ENCODE measurements at regions not wholly inside any gene's neighbourhood (a gene's known extent, or its start where the extent isn't known, plus 50 kb on each side); places are given as distances from the start of the nearest gene placed in this dataset.
"Not testable (repeated sequence)": the region's sequence is repeated elsewhere in the genome, so short reads cannot be mapped to it uniquely, and the experiment has no call there.

GRCh38 chr1:47491341-47491753 is 53.5 kb downstream of the FOXD2 start:
- Mint-ChIP-seq H3K36me3 (no peaks in the 10 kb centered on the region), H3K4me3 (no peak overlapping the region), H3K9me3 (no peaks in the 10 kb centered on the region), H3K27ac (no peak overlapping the region), H3K4me1 (no peaks in the 10 kb centered on the region), H3K27me3 (peaks cover 10% of the 10 kb centered on the region)
- DNase-seq = no peak

- H3K36me3 Mint-ChIP-seq = no peaks in the 10 kb centered on the region
- no peaks in the 10 kb centered on the region for H3K4me1 Mint-ChIP-seq
- H3K9me3 Mint-ChIP-seq = no peaks in the 10 kb centered on the region
- no peak overlapping the region for H3K27ac Mint-ChIP-seq
- peaks cover 27% of the 10 kb centered on the region for H3K27me3 Mint-ChIP-seq
- H3K4me3 Mint-ChIP-seq = no peak overlapping the region
- no peak for DNase-seq
These were observed 57.4 kb downstream of the FOXD2 start for GRCh38 chr1:47495176-47495713.

- no peak for DNase-seq
- Mint-ChIP-seq H3K4me1 (no peaks in the 10 kb centered on the region), H3K9me3 (no peaks in the 10 kb centered on the region), H3K4me3 (no peak overlapping the region), H3K27ac (no peak overlapping the region), H3K27me3 (peaks cover 49% of the 10 kb centered on the region), H3K36me3 (no peaks in the 10 kb centered on the region)
These were observed 60.7 kb downstream of the FOXD2 start for GRCh38 chr1:47498551-47498950.

GRCh38 chr1:47501069-47501468 is 63.2 kb downstream of the FOXD2 start:
- Mint-ChIP-seq H3K27ac (no peak overlapping the region), H3K4me3 (no peak overlapping the region), H3K9me3 (no peaks in the 10 kb centered on the region), H3K27me3 (peaks cover 70% of the 10 kb centered on the region), H3K4me1 (no peaks in the 10 kb centered on the region), H3K36me3 (no peaks in the 10 kb centered on the region)
- DNase-seq = no peak

GRCh38 chr1:47502746-47503370 is 65.0 kb downstream of the FOXD2 start:
- Mint-ChIP-seq H3K9me3 (no peaks in the 10 kb centered on the region), H3K36me3 (no peaks in the 10 kb centered on the region), H3K27ac (no peak overlapping the region), H3K27me3 (peaks cover 74% of the 10 kb centered on the region), H3K4me1 (no peaks in the 10 kb centered on the region), H3K4me3 (no peak overlapping the region)
- no peak for DNase-seq

DNA sequence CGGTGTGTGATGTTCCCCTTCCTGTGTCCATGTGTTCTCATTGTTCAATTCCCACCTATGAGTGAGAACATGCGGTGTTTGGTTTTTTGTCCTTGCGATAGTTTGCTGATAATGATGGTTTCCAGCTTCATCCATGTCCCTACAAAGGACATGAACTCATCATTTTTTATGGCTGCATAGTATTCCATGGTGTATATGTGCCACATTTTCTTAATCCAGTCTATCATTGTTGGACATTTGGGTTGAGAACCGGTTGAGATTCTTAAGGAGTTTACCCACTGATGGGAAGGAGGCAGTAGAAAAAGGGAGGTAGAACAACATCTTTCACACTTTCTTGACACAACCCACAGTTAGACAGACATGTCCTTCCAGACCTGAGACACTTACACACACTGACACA is 67.0 kb downstream of the FOXD2 start:
- not testable (repeated sequence) for H3K4me1 Mint-ChIP-seq, H3K27ac Mint-ChIP-seq, DNase-seq, H3K4me3 Mint-ChIP-seq, H3K9me3 Mint-ChIP-seq, H3K36me3 Mint-ChIP-seq
- H3K27me3 Mint-ChIP-seq = peaks cover 77% of the 10 kb centered on the region

DNA sequence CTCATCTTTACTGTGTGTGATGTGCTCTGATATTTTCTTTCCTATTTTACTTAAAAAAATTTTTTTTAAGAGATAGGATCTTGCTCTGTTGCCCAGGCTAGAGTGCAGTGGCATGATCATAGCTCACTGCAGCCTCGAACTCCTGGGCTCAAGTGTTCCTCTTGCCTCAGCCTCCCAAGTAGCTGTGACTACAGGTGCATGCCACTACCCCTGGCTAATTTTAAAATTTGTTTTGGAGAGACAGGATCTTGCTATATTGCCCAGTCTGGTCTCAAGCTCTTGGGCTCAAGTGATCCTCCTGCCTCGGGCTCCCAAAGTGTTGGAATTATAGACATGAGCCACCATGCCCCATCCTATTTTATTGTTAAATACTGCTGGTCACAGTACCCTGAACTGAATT is 67.4 kb downstream of the FOXD2 start:
- Mint-ChIP-seq H3K36me3 (no peaks in the 10 kb centered on the region), H3K4me1 (peaks cover 2% of the 10 kb centered on the region), H3K27me3 (peaks cover 79% of the 10 kb centered on the region), H3K9me3 (no peaks in the 10 kb centered on the region), H3K27ac (no peak overlapping the region), H3K4me3 (no peak overlapping the region)
- no peak for DNase-seq

DNA sequence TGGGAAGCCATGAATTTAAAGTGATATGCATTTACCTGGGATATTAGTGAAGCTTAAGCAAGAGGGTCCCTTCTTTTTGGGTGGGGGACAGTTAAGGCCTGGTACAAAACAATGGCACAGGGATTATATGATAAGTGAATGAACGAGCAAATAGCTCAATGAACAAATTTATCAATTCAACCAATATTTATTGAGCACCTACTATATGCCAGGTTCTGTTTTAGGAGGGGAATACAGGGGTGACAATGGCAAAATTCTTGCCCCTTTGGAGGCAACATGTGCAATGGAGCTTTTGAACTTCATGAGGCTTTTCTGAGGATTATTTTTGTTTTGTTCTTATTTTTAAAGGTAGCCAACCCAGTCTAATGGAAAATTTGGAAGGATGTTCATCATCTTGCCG is 68.2 kb downstream of the FOXD2 start:
- peaks cover 2% of the 10 kb centered on the region for H3K4me1 Mint-ChIP-seq
- no peaks in the 10 kb centered on the region for H3K36me3 Mint-ChIP-seq
- peaks cover 80% of the 10 kb centered on the region for H3K27me3 Mint-ChIP-seq
- no peak overlapping the region for H3K27ac Mint-ChIP-seq
- no peak for DNase-seq
- H3K9me3 Mint-ChIP-seq = no peaks in the 10 kb centered on the region
- H3K4me3 Mint-ChIP-seq = no peak overlapping the region

DNA sequence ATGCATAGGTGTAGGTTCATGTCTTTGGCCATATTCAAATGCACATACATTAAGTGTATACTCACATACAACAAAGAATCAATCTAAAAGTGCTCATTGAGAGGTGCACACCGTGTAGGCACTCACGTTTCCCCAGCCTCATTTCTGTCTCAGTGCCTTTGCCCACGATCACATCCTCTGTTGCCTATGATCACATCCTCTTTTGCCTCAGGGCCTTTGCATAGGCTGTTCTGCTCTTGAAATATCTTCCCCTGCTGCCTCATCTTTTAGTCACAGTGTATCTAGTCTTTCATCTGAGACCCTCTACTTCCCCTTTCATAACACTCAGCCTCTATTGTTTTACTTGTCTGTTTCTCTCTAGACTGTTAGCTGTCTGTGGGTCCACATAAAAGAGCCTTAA is 69.3 kb downstream of the FOXD2 start:
- DNase-seq = no peak
- peaks cover 2% of the 10 kb centered on the region for H3K4me1 Mint-ChIP-seq
- H3K4me3 Mint-ChIP-seq = no peak overlapping the region
- H3K27me3 Mint-ChIP-seq = peaks cover 80% of the 10 kb centered on the region
- no peaks in the 10 kb centered on the region for H3K36me3 Mint-ChIP-seq
- H3K9me3 Mint-ChIP-seq = no peaks in the 10 kb centered on the region
- H3K27ac Mint-ChIP-seq = no peak overlapping the region

- Mint-ChIP-seq H3K27ac (no peak overlapping the region), H3K4me3 (peak overlapping the region; percentile 67), H3K4me1 (peaks cover 2% of the 10 kb centered on the region), H3K27me3 (peaks cover 85% of the 10 kb centered on the region), H3K36me3 (no peaks in the 10 kb centered on the region), H3K9me3 (no peaks in the 10 kb centered on the region)
- peak; percentile 60 for DNase-seq
These were observed 70.2 kb downstream of the FOXD2 start for GRCh38 chr1:47507881-47508701.

GRCh38 chr1:47508702-47509431 is 71.0 kb downstream of the FOXD2 start:
- H3K27ac Mint-ChIP-seq = no peak overlapping the region

DNA sequence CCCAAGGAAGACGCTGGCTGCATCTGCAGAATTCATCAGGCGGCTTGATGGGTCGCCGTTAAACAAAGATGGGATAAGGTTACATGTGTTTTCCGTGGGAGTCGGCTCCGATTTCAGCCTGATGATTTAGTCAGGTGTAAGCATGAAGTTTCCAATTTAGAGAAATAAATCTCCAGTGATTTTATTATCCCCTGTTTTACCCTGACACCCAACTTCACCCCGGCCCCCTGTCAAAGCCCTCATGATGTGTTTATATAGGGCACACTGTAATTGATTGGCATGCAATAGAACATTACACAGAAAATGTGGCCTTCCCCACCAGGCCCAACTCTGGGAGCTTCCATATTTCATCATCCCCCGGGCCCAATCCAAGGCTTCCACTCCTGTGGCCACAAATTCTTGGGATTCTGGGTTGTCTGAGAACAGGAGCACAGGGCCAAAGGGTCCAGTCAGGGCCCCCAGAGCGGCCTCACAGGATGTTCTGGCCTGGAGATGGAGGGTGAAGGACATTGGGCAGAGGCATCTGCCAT is 72.5 kb downstream of the FOXD2 start:
- DNase-seq = no peak
- Mint-ChIP-seq H3K4me1 (peaks cover 2% of the 10 kb centered on the region), H3K9me3 (peaks cover 9% of the 10 kb centered on the region), H3K4me3 (no peak overlapping the region), H3K27ac (no peak overlapping the region), H3K27me3 (peaks cover 83% of the 10 kb centered on the region), H3K36me3 (no peaks in the 10 kb centered on the region)

More at GRCh38 chr1:47508702-47509431, 71.0 kb downstream of the FOXD2 start:
- Mint-ChIP-seq H3K4me1 (peaks cover 2% of the 10 kb centered on the region), H3K9me3 (peaks cover under 1% of the 10 kb centered on the region), H3K36me3 (no peaks in the 10 kb centered on the region), H3K4me3 (peak overlapping the region; percentile 67), H3K27me3 (peaks cover 85% of the 10 kb centered on the region)
- DNase-seq = no peak

DNA sequence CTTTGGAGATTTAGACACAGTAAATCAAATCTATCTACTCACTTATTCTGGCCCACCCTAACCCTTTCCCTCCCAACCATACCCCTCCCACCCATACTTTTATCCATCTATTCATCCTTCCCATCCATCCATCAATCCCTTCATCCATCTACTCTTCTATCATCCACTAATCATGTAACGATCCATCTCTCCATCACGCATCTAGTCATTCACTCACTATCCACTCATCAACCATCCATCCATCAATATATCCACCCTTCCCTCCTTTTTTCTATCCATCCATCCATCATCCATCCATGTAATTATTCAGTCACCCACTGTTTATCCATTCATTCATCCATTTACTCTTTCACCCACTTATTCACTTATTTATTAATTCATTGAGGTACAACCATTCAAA is 74.0 kb downstream of the FOXD2 start:
- Mint-ChIP-seq H3K9me3 (peaks cover 9% of the 10 kb centered on the region), H3K27ac (no peak overlapping the region), H3K36me3 (no peaks in the 10 kb centered on the region), H3K4me1 (peaks cover 2% of the 10 kb centered on the region), H3K27me3 (peaks cover 73% of the 10 kb centered on the region), H3K4me3 (no peak overlapping the region)
- no peak for DNase-seq

DNA sequence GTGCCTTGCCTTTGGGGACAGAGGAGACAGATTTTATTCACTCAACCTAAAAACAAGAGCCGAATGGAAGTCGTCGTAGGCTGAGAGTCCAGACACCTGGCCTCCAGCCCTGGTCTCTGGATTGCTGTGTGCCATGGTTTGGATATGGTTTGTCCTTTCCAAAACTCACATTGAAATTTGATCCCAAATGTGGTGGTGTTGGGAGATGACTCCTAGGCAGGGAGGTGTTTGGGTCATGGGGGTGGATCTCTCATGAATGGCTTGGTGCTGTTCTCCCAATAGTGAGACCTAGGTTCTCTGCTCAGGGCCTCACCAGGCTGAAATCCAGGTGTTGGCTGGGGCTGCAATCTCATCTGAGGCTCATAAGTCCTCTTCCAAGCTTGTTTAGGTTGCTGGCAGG is 75.5 kb downstream of the FOXD2 start:
- DNase-seq = no peak
- H3K36me3 Mint-ChIP-seq = no peaks in the 10 kb centered on the region
- H3K4me1 Mint-ChIP-seq = peaks cover 2% of the 10 kb centered on the region
- H3K27ac Mint-ChIP-seq = no peak overlapping the region
- H3K4me3 Mint-ChIP-seq = no peak overlapping the region
- peaks cover 67% of the 10 kb centered on the region for H3K27me3 Mint-ChIP-seq
- H3K9me3 Mint-ChIP-seq = peaks cover 9% of the 10 kb centered on the region

GRCh38 chr1:47514229-47514628 is 76.4 kb downstream of the FOXD2 start:
- Mint-ChIP-seq H3K36me3 (no peaks in the 10 kb centered on the region), H3K4me3 (no peak overlapping the region), H3K4me1 (no peaks in the 10 kb centered on the region), H3K27ac (no peak overlapping the region), H3K27me3 (peaks cover 65% of the 10 kb centered on the region), H3K9me3 (peaks cover 9% of the 10 kb centered on the region)
- DNase-seq = no peak
